GM10266 (cell line): ENCODE measurements at regions not wholly inside any gene's neighbourhood (a gene's known extent, or its start where the extent isn't known, plus 50 kb on each side); places are given as distances from the start of the nearest gene placed in this dataset.

Source experiments
- DNase-seq: peaks from one replicate; pipeline ENCODE4 v3.0.0; 2012; ENCODE audit errors: extremely low spot score
- CTCF ChIP-seq: IDR thresholded peaks from 2 replicates; pipeline ENCODE4 v1.5.1; 2012; ENCODE audit warnings: mild to moderate bottlenecking, low read depth; ENCODE audit not compliant: control insufficient read depth, insufficient read depth; ENCODE audit errors: missing control alignments

DNA sequence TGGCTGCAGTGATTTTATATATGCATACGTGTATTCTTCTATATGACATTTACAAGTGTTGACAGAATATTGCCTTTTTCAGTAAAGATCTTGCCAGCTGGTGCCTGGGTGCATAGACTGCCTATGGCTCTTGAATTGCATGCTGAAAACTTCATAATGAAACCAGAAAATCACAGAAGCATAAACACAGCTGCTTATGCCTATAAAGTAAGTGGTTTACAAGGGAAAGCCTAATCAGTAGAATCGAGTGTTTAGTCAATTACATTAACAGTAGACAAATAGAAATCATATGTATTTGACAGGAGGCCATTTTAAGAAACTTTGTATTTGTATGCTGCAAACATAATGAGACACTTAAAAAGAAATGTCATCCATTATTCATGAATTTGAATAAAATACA lies 82.5 kb downstream of the TMEM168 start:
- no peak for DNase-seq
- TF ChIP-seq CTCF = no peak

- no peak for TF ChIP-seq CTCF
- no peak for DNase-seq
Measured at GRCh38 chr7:112708236-112708635, 82.0 kb downstream of the TMEM168 start.
